GM18951 (cell line): ENCODE measurements at regions not wholly inside any gene's neighbourhood (a gene's known extent, or its start where the extent isn't known, plus 50 kb on each side); places are given as distances from the start of the nearest gene placed in this dataset.

Experiments used
- POLR2A ChIP-seq: IDR thresholded peaks from 4 replicates; pipeline ENCODE4 v1.6.1; 2011; ENCODE audit warnings: mild to moderate bottlenecking; ENCODE audit not compliant: insufficient read length, insufficient read depth; ENCODE audit errors: extremely low read depth
- in situ Hi-C: fragments of 300-500 bp; cut with MboI; formaldehyde crosslinking; loops from one replicate; pipeline ENCODE4 v1.12.0; 2022; ENCODE audit warnings: low sequenced_read_pairs, mixed read lengths, inconsistent platforms; ENCODE audit not compliant: unreplicated experiment

DNA sequence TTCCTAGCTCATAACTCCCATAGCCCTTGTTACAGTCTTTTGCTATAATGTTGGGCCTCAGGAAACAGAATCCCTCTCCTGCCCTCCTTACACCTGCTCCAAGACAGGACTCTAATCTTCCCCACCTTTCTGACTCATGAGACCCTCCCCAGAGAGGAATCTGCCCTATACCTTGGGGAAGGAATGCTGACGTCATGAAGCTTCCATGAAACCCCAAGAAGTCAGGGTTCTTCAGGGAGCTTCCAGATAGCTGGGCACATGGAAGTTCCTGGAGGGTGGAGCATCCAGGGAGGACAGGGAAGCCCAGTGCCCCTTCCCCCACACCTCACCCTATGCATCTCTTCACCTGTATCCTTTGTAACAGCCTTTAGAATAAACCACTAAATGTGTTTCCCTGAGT is 285.7 kb downstream of the SOX9 start:
- no peak for TF ChIP-seq POLR2A
- in situ Hi-C loops, result no loop called here

DNA sequence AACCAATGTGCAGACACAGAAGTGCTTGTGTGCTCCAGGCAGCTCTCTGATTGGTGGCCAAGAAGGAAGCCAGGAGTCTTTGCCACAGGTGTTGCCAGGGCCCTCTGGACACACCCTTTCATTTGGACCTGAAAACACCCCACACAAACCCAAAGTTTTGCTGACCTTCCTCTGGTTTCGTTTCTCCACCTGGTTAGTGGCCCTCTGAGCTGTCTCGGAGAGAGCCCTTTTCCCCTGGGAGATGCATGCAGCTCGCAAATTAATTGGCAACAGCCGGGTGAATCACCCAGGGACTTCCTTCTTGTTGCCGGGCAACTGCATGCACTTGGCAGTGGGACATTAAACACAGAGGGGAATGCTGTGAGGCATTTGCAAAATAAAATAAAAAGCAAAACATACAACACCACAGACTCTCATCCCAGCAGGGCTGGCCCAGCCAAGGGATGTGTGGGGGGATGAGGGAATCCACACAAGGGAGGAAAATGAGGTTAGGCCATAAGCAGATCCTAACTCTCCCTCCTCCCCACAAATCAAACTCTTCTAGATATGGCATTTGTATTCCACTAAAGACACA is 286.6 kb downstream of the SOX9 start:
- in situ Hi-C loops, result no loop called here
- no peak for TF ChIP-seq POLR2A

DNA sequence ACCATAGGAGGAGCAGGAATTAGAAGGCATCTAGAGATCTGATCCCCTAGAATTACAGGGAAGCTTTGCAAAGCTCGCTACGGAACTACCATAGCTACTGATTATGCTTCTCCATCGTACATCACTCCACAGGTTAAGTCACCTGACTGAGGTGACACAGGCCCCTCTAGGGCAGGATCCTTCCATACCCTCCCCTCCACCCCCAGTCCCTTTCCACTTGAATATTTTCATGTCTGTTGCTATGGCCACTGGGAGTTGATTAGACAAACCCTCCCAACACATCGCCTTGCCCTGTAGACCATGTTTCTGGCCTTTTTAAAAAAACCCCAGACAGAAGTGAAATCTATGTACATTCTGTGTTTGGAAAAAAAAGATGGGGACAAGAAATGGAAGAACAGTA is 287.1 kb downstream of the SOX9 start:
- in situ Hi-C loops, result no loop called here
- TF ChIP-seq POLR2A, result no peak

DNA sequence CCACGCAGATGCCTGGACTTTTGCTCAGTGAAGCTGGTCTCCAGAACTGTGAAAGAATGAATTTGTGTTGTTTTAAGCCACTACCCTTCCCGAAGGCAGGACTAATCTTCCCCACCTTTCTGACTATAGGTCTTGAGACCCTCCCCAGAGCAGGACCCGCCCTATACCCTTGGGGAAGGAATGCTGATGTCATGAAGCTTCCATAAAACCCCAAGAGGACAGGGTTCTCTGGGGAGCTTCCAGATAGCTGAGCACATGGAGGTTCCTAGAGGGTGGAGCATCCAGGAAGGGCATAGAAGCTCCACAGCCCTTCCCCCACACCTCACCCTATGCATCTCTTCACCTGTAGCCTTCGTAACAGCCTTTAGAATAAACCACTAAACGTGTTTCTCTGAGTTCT is 287.8 kb downstream of the SOX9 start:
- in situ Hi-C loops, result no loop called here
- TF ChIP-seq POLR2A, result no peak

DNA sequence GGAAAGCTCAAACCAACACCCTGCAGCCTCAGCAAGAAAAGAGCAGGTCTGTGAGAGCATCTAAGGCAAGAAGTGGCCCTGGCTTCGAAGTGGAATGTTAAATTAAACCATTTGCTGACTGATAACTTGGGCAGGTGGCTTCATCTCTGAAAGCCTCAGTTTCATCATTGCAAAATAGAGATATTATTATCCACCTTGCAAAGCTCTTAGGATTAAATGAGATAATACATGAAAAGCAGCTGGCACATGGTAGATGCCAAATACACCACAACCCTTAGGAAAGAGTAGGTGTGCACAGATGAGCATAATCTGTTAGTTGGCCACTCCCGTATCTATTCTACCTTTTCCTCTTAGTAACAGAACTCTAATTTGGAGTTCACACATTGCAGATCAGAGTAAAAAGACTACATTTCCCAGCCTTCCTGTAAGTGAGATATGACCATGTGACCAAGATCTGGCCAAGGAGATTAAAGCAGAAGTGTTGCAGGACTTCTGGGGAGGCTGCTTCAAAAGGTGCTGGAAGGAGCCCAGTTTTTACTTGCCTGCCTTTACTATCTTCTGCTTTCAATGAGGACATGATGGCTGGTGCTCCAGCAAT is 288.7 kb downstream of the SOX9 start:
- no peak for TF ChIP-seq POLR2A
- in situ Hi-C loops, result no loop called here

DNA sequence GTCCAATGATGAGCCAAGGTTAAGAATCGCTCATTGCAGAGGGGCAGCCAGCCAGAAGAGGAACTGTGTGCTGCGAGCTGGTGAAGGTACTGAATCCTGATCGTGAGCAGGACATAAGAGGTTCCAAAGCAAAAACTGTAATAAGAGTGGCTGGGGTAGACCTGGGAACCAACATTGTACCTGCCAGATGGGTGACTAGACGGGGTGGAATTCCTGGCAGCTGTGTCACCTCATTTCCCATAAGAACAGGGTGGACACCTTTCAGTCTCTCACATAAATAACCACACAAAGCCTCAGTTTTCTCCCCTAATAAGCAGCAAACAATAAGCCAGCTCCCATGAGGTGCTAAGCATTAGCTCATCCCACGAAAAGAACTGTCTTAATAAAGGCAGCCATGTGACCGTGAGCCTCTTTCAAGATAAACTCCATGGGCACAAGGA is 290.3 kb downstream of the SOX9 start:
- no peak for TF ChIP-seq POLR2A
- in situ Hi-C loops, result no loop called here

DNA sequence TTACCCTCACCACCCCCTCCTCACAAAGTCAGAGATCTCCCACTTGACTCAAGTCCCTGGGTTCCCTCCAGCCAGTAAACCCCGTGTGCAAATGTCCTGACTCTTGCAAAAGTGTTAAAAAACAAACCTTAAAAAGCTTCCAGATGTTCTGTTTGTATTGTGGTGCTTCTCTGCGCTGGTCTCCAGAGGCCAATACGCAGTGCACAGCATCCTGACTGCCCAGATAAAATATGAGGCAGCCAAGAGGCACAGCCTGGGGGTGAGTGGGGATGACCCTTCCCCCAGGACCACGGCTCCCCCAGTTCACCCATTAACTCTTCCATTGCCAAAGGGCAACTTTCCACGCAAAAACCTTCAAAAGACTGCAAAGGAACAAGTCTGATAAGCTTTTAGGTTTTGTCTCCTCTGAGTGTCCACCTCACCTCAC is 291.8 kb downstream of the SOX9 start:
- TF ChIP-seq POLR2A, result no peak
- in situ Hi-C loops, result no loop called here

DNA sequence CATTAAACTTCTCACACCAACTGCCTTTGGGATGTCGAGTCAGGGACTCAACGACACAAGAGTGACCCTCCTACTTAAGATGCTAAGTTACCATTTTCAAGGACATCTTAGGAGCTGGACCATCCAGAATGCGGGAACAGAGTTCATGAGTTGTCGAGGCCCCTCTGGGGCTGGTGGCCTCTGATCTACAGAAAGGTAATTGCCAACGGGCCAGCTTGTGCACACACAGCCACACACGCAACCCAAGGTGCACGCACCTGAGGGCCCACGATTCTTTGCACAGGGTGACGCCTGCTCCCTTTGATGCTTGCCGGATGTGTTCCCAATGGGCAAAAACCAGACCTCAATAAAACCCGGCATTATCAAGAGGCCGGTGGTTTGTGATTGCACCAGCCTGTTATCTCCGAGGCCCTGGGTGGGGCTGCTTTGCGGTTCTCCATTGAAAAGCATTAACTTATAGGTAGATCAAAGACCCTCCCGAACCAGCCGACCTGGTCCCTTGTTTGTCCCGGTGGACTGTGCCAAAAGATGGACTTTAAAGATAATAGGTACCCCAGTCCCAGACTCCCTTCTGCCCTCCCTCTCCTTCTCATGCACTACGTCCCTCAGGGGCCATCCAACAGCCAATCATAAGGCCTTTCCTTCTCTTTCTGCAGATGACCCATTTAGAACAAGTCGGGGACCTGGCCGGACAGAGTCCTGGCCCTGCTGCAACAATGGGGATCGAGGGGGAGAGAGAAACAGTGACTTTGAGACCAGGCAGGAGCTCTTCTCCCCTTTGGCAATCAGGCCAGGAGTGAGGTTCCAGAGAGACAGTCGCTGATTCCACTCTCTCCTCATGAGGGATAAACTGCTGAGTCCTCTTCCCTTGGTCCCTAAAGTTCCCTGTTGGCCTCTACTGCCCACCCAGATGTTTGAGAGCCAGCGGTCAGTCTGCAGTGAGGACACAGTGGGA is 292.5 kb downstream of the SOX9 start:
- in situ Hi-C loops, result no loop called here
- TF ChIP-seq POLR2A, result no peak

DNA sequence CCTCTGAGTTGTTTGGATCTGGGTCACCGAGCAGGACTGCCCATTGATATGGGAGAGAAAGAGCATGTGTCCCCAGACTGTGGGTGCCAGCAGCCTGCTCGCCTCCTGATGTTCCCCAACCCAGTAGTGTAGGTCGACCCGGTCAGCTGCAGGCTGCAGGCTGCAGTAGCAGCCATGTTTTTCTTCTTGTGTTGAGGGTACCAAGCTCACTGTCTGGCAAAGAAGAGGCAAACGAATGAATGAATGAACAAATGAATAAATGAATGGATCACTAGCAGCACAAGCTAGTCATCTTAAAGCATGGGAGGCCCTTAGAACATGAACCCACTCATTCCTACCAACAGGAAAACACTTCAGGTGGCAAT is 293.2 kb downstream of the SOX9 start:
- TF ChIP-seq POLR2A, result no peak
- in situ Hi-C loops, result no loop called here

DNA sequence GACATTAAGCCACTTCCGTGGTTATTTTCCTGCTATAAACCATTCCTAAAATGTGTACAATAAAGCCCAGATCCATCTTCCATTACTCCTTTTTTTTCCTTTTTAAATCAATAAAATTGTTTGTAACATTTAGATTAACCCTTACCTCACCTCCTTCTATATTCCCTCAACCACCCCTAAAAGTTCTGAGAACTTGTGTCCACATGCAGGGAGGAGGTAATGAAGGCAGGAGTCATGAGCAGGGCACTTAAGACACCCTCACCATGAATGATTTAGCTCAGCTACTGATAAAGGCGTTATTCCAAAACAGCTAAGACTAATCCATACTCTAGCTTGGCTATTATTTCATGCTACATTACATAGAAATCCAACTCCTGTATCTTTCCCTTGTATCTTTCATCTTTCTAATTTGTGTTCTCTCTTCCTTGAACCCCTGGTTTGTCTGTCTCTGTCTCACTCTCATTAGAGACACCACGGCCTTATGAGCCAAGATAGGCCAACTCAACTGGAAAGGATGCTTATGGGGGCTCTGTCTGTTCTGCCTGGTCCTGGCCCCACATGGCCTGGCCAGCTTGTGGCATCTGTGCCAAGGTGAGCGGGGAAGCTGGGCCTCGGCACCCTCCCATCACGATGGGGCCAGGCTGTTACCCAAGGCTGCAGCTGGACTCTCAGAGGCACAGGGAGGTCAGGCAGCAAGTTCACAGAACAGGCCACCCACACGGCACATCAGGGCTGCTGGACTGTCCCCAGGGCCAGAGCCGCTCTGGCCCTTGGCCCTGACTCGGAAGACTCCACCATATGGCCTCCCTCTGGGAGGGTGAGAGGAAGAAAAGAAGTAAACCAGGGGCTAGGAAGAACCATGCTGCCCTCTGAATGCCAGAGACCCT is 294.4 kb downstream of the SOX9 start:
- TF ChIP-seq POLR2A, result no peak
- in situ Hi-C loops, result no loop called here

DNA sequence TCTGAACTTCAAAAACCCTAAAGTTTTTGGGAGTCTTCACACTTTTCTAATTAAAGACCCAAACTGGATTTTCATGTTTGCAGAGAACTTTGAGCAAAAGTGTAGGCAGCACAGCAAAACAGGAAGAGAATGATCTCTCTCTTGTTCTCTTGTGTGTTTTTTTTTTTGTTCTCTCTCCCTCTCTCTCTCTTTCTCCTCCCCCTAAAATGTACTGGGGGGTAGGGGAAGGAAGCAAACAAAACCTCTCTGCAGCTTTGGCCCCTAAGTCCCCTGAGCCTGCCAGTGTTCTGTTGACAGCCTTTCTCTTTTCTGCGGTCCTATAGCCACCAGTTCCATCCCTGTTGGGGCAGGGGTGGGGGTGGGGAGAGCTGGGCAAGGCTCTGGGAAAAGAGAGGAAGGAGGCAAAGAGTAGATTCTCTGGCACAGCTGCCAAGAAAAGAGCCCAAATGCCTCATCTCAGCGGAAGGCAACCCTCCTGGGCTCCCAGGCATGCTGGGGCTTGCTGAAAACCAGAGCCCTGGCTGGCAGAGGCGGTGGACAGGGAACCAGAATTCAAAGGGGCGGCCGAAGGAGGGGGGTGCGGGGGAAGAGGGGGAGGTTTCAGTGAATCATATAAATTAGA is 295.3 kb downstream of the SOX9 start:
- in situ Hi-C loops, result no loop called here
- no peak for TF ChIP-seq POLR2A

DNA sequence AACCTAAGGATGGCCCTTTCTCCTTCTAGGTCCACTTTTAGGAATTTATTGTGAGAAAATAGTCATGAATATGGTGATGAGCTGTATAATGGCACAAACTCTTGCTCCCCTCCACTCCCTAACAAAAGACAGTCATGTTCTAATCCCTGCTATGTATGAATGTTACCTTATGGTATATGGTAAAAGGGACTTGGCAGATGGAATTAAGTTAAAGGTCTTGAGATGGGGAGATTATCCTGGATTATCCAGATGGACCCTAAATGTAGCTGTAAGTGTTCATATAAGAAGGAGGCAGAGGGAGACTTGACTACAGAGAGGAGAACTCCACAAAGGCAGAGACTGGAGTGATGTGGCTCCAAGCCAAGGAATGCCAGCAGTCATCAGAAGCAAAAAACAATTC is 296.1 kb downstream of the SOX9 start:
- in situ Hi-C loops, result no loop called here
- TF ChIP-seq POLR2A, result no peak
